ENCODE measurements at regions not wholly inside any gene's neighbourhood (a gene's known extent, or its start where the extent isn't known, plus 50 kb on each side); places are given as distances from the start of the nearest gene placed in this dataset.
"Not testable (repeated sequence)": the region's sequence is repeated elsewhere in the genome, so short reads cannot be mapped to it uniquely, and the experiment has no call there.

GRCh38 chr10:8776926-8777622 lies 722.6 kb downstream of the GATA3 start:
- DNase-seq (ENCODE audit: low spot score), result no peak

GRCh38 chr10:8778713-8779112 lies 724.2 kb downstream of the GATA3 start:
- no peak for DNase-seq (ENCODE audit: low spot score)

- DNase-seq (ENCODE audit: low spot score), result no peak
Observed at GRCh38 chr10:8787649-8788048, 733.2 kb downstream of the GATA3 start.

GRCh38 chr10:8790390-8790789 lies 735.9 kb downstream of the GATA3 start:
- DNase-seq (ENCODE audit: low spot score), result no peak

GRCh38 chr10:8794860-8795259 lies 740.4 kb downstream of the GATA3 start:
- DNase-seq (ENCODE audit: low spot score), result no peak

- DNase-seq (ENCODE audit: low spot score), result no peak
Observed at GRCh38 chr10:8800426-8800825, 745.9 kb downstream of the GATA3 start.

- no peak for DNase-seq (ENCODE audit: low spot score)
Observed at GRCh38 chr10:8803992-8804391, 749.5 kb downstream of the GATA3 start.

- no peak for DNase-seq (ENCODE audit: low spot score)
Observed at GRCh38 chr10:8810677-8811076, 756.2 kb downstream of the GATA3 start.

- no peak for DNase-seq (ENCODE audit: low spot score)
Observed at GRCh38 chr10:8811201-8811600, 756.7 kb downstream of the GATA3 start.

- DNase-seq (ENCODE audit: low spot score), result no peak
Observed at GRCh38 chr10:8815969-8816368, 761.5 kb downstream of the GATA3 start.

GRCh38 chr10:8817299-8817698 lies 762.8 kb downstream of the GATA3 start:
- no peak for DNase-seq (ENCODE audit: low spot score)

GRCh38 chr10:8825611-8826010 lies 771.1 kb downstream of the GATA3 start:
- DNase-seq (ENCODE audit: low spot score), result no peak

- DNase-seq (ENCODE audit: low spot score), result no peak
Observed at GRCh38 chr10:8829592-8829991, 775.1 kb downstream of the GATA3 start.

- DNase-seq (ENCODE audit: low spot score), result no peak
Observed at GRCh38 chr10:8830048-8830447, 775.6 kb downstream of the GATA3 start.

GRCh38 chr10:8830876-8831275 lies 776.4 kb downstream of the GATA3 start:
- DNase-seq (ENCODE audit: low spot score), result no peak

GRCh38 chr10:8835453-8836167 lies 781.1 kb downstream of the GATA3 start:
- DNase-seq (ENCODE audit: low spot score), result no peak

- DNase-seq (ENCODE audit: low spot score), result no peak
Observed at GRCh38 chr10:8840356-8840755, 785.9 kb downstream of the GATA3 start.

GRCh38 chr10:8844141-8844540 lies 789.7 kb downstream of the GATA3 start:
- no peak for DNase-seq (ENCODE audit: low spot score)

- no peak for DNase-seq (ENCODE audit: low spot score)
Observed at GRCh38 chr10:8852546-8852945, 798.1 kb downstream of the GATA3 start.

- no peak for DNase-seq (ENCODE audit: low spot score)
Observed at GRCh38 chr10:8853048-8853447, 798.6 kb downstream of the GATA3 start.

GRCh38 chr10:8868924-8869323 lies 814.4 kb downstream of the GATA3 start:
- not testable (repeated sequence) for DNase-seq (ENCODE audit: low spot score)

GRCh38 chr10:8873310-8873709 lies 818.8 kb downstream of the GATA3 start:
- no peak for DNase-seq (ENCODE audit: low spot score)

- DNase-seq (ENCODE audit: low spot score), result no peak
Observed at GRCh38 chr10:8874268-8874667, 819.8 kb downstream of the GATA3 start.

GRCh38 chr10:8874972-8875371 lies 820.5 kb downstream of the GATA3 start:
- no peak for DNase-seq (ENCODE audit: low spot score)
